ENCODE measurements at regions not wholly inside any gene's neighbourhood (a gene's known extent, or its start where the extent isn't known, plus 50 kb on each side); places are given as distances from the start of the nearest gene placed in this dataset.

- no peak for DNase-seq
These were observed 291.4 kb downstream of the YTHDC2 start for GRCh38 chr5:113804943-113805342.

GRCh38 chr5:113806250-113806649 lies 292.8 kb downstream of the YTHDC2 start:
- no peak for DNase-seq

GRCh38 chr5:113806904-113807303 lies 293.4 kb downstream of the YTHDC2 start:
- DNase-seq = no peak

GRCh38 chr5:113807427-113807991 lies 294.0 kb downstream of the YTHDC2 start:
- no peak for DNase-seq

GRCh38 chr5:113808956-113809355 lies 295.5 kb downstream of the YTHDC2 start:
- DNase-seq = no peak

GRCh38 chr5:113809626-113810025 lies 296.1 kb downstream of the YTHDC2 start:
- DNase-seq = no peak

- DNase-seq = no peak
These were observed 300.0 kb downstream of the YTHDC2 start for GRCh38 chr5:113813466-113813865.

GRCh38 chr5:113817683-113818082 lies 304.2 kb downstream of the YTHDC2 start:
- DNase-seq = no peak

GRCh38 chr5:113823696-113824095 lies 310.2 kb downstream of the YTHDC2 start:
- DNase-seq = no peak

GRCh38 chr5:113824307-113824706 lies 310.8 kb downstream of the YTHDC2 start:
- DNase-seq = no peak

GRCh38 chr5:113825176-113825575 lies 311.7 kb downstream of the YTHDC2 start:
- no peak for DNase-seq

GRCh38 chr5:113846941-113847340 lies 333.4 kb downstream of the YTHDC2 start:
- no peak for DNase-seq

GRCh38 chr5:113864437-113864836 lies 350.9 kb downstream of the YTHDC2 start:
- DNase-seq = no peak

- DNase-seq = no peak
These were observed 353.3 kb downstream of the YTHDC2 start for GRCh38 chr5:113866763-113867162.

GRCh38 chr5:113869611-113870010 lies 356.1 kb downstream of the YTHDC2 start:
- no peak for DNase-seq

- DNase-seq = no peak
These were observed 358.5 kb downstream of the YTHDC2 start for GRCh38 chr5:113871972-113872371.

- DNase-seq = no peak
These were observed 361.6 kb downstream of the YTHDC2 start for GRCh38 chr5:113875096-113875495.

GRCh38 chr5:113891491-113891890 lies 378.0 kb downstream of the YTHDC2 start:
- DNase-seq = no peak

GRCh38 chr5:113896789-113897188 lies 383.3 kb downstream of the YTHDC2 start:
- DNase-seq = no peak

GRCh38 chr5:113897748-113898147 lies 384.3 kb downstream of the YTHDC2 start:
- DNase-seq = no peak

- DNase-seq = no peak
These were observed 386.6 kb downstream of the YTHDC2 start for GRCh38 chr5:113900141-113900540.

- no peak for DNase-seq
These were observed 387.3 kb downstream of the YTHDC2 start for GRCh38 chr5:113900816-113901215.

- no peak for DNase-seq
These were observed 388.2 kb downstream of the YTHDC2 start for GRCh38 chr5:113901718-113902117.

- DNase-seq = no peak
These were observed 389.6 kb downstream of the YTHDC2 start for GRCh38 chr5:113902917-113903660.

- DNase-seq = no peak
These were observed 396.3 kb downstream of the YTHDC2 start for GRCh38 chr5:113909782-113910181.

Data from NCI-H526 treated with DMSO at 0.1 percent for 48 hours (cell line).